ENCODE measurements at regions not wholly inside any gene's neighbourhood (a gene's known extent, or its start where the extent isn't known, plus 50 kb on each side); places are given as distances from the start of the nearest gene placed in this dataset.

DNA sequence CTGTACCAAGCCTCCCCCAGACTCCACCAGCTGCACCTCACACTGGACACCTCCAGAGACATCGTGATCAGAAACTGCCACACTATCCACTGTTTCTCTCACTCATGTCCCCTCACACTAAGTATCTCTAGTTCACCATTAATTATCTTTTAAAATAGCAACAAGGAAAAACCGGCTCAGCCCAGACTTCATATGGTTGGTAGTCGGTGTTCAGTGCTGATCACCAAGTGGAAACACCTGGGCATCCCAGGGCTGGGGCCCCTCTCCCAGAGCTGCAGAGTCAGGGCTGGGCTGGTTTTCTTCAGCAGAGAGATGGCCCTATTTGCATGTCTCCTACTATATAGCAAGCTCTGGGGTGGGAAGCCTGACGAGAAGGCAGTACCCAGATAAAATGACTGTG is 1140.0 kb downstream of the TMEM121 start:
- WGBS, 2 experiments (ENCODE audit: extremely low coverage in 1 of 2, insufficient coverage in 1 of 2, insufficient read length in 1 of 2, insufficient replicate concordance in 2 of 2, low coverage in 1 of 2, low lambda C conversion rate in 2 of 2, missing lambda C conversion rate in 1 of 2): 90% methylated on average over 4 of the region's 4 CpGs; no CpG with 5 or more reads in 1 of the 2 experiments
- H3K79me2 ChIP-seq (ENCODE audit: control insufficient read depth in 1 of 2, insufficient read depth in 2 of 2, low read length in 2 of 2): no peaks in the 10 kb centered on the region
- POLR2A ChIA-PET (ENCODE audit: partially characterized antibody): no interaction called here
- no peak for TF ChIP-seq KDM1A (IDR thresholded peaks at IDR 0.05; ENCODE audit: borderline replicate concordance, low read length)
- TF ChIP-seq HDAC2 (IDR thresholded peaks at IDR 0.05; ENCODE audit: borderline replicate concordance in 1 of 2, low read depth in 2 of 2, low read length in 2 of 2): no peak
- no peak for TF ChIP-seq ASH2L (IDR thresholded peaks at IDR 0.05; ENCODE audit: low read length)
- TF ChIP-seq BCL11A (IDR thresholded peaks at IDR 0.05; ENCODE audit: low read depth in 2 of 2, low read length in 2 of 2): no peak
- no peak for TF ChIP-seq CBX5 (IDR thresholded peaks at IDR 0.05; ENCODE audit: low read depth, low read length)
- no peak for TF ChIP-seq POLR2AphosphoS5 (IDR thresholded peaks at IDR 0.05; ENCODE audit: low read depth, low read length)
- no peak for TF ChIP-seq TAF1 (IDR thresholded peaks at IDR 0.05; ENCODE audit: low read depth, low read length)
- TF ChIP-seq BACH1 (IDR thresholded peaks at IDR 0.05; ENCODE audit: low read length): no peak
- no peak for TF ChIP-seq TCF12 (IDR thresholded peaks at IDR 0.05; ENCODE audit: low read depth, low read length)
- TF ChIP-seq, protein P1, sequence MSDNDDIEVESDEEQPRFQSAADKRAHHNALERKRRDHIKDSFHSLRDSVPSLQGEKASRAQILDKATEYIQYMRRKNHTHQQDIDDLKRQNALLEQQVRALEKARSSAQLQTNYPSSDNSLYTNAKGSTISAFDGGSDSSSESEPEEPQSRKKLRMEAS (IDR thresholded peaks at IDR 0.05): no peak
- TF ChIP-seq SIRT6 (IDR thresholded peaks at IDR 0.05; ENCODE audit: low read length): no peak
- no peak for TF ChIP-seq NRF1 (IDR thresholded peaks at IDR 0.05; ENCODE audit: low read depth, low read length)
- TF ChIP-seq SP4 (IDR thresholded peaks at IDR 0.05; ENCODE audit: low read length): no peak
- TF ChIP-seq EGR1 (IDR thresholded peaks at IDR 0.05; ENCODE audit: borderline replicate concordance, low read depth, low read length): no peak
- TF ChIP-seq YY1 (IDR thresholded peaks at IDR 0.05; ENCODE audit: low read depth, low read length): no peak
- TF ChIP-seq, protein P2, sequence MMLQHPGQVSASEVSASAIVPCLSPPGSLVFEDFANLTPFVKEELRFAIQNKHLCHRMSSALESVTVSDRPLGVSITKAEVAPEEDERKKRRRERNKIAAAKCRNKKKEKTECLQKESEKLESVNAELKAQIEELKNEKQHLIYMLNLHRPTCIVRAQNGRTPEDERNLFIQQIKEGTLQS (IDR thresholded peaks at IDR 0.05; ENCODE audit: insufficient read depth, low read depth, low read length): no peak

More for the DNA sequence above, 1140.0 kb downstream of the TMEM121 start:
- no peaks in the 10 kb centered on the region for H3K23me2 ChIP-seq (ENCODE audit: low read depth, low read length)
- H3K56ac ChIP-seq (replicated peaks; ENCODE audit: insufficient read length, low read depth, low read length): no peak overlapping the region
- H3K4me2 ChIP-seq (ENCODE audit: insufficient read depth in 1 of 2, low read depth in 2 of 2, low read length in 2 of 2): no peak overlapping the region
- H3K4ac ChIP-seq (replicated peaks; ENCODE audit: insufficient read length, low read depth, low read length): no peak overlapping the region
- H2BK5ac ChIP-seq (ENCODE audit: low read depth, low read length): no peak overlapping the region
- H3K9ac ChIP-seq (replicated peaks in 1 of 4; ENCODE audit: extremely low read depth in 1 of 4, low read depth in 3 of 4, low read length in 3 of 4): no peak overlapping the region
- no peak overlapping the region for H2BK20ac ChIP-seq (ENCODE audit: low read length)
- H2AK5ac ChIP-seq (ENCODE audit: low read depth, low read length): no peak overlapping the region
- no peaks in the 10 kb centered on the region for H3K27me3 ChIP-seq (replicated peaks in 1 of 4; ENCODE audit: control insufficient read depth in 3 of 4, extremely low read depth in 1 of 4, insufficient read depth in 3 of 4, low read length in 3 of 4)
- no peak overlapping the region for H2BK12ac ChIP-seq (ENCODE audit: low read depth, low read length)
- no peaks in the 10 kb centered on the region; a peak in 1 of 8 replicates for H3K36me3 ChIP-seq (ENCODE audit: control insufficient read depth in 2 of 4, insufficient read depth in 4 of 4, low read length in 3 of 4)
- H3K79me1 ChIP-seq (ENCODE audit: low read depth, low read length): no peaks in the 10 kb centered on the region
- no peak for DNase-seq (ENCODE audit: low read depth in 1 of 2, low spot score in 2 of 2)
- no peak overlapping the region for H4K8ac ChIP-seq (ENCODE audit: extremely low read depth, insufficient read depth, low read length)
- H3K18ac ChIP-seq (ENCODE audit: extremely low read depth, low read length): no peak overlapping the region
- H4K91ac ChIP-seq (replicated peaks; ENCODE audit: insufficient read length, low read length): no peak overlapping the region
- no peak overlapping the region for H3K4me3 ChIP-seq (ENCODE audit: extremely low read depth in 1 of 4, insufficient read depth in 2 of 4, low read depth in 3 of 4, low read length in 4 of 4)
- H2BK15ac ChIP-seq (ENCODE audit: low read length): no peak overlapping the region
- CTCF ChIA-PET (ENCODE audit: partially characterized antibody): interaction anchor here (1.0 kb wide), 1 partner anchor 249 kb away, joined by 3 read pairs; no protein-coding TSS in a partner anchor
- no peak overlapping the region for H4K5ac ChIP-seq (ENCODE audit: insufficient read length, low read depth, low read length)
- no peaks in the 10 kb centered on the region for H4K20me1 ChIP-seq (replicated peaks in 1 of 2; ENCODE audit: control insufficient read depth in 1 of 2, insufficient read depth in 2 of 2, low read length in 2 of 2)
- no peak for FAIRE-seq
- H3K14ac ChIP-seq (ENCODE audit: insufficient read length): no peak overlapping the region
- peaks cover 58 to 63% of the 10 kb centered on the region in 2 experiments for H3K9me3 ChIP-seq (ENCODE audit: insufficient read depth in 2 of 2, low read depth in 1 of 2, low read length in 1 of 2)
- H2BK120ac ChIP-seq (replicated peaks; ENCODE audit: low read depth, low read length): no peak overlapping the region
- H3K27ac ChIP-seq (ENCODE audit: low read depth, low read length): no peak overlapping the region
- H2AFZ ChIP-seq (ENCODE audit: low read length): no peak overlapping the region
- no peaks in the 10 kb centered on the region for H3K4me1 ChIP-seq (replicated peaks in 1 of 4; ENCODE audit: control insufficient read depth in 3 of 4, insufficient read depth in 4 of 4, low read length in 3 of 4)
- no peak overlapping the region for H3K23ac ChIP-seq (ENCODE audit: insufficient read length)

Data from H1 (cell line).